ENCODE measurements at regions not wholly inside any gene's neighbourhood (a gene's known extent, or its start where the extent isn't known, plus 50 kb on each side); places are given as distances from the start of the nearest gene placed in this dataset.

DNA sequence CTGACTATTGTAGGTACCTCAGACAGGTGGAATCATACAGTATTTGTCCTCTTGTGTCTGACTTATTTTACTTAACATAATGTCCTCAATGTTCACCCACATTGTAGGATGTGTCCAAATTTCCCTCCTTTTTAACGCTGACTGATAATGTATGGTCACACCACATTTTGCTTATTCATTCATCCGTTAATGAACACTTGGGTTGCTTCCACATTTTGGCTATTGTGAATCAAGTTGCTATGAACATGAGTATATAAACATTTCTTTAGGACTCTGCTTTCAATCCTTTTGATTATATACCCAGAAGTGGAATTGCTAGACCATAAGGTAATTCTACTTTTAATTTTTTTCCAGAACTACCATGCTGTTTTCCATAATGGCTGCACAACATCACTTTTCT, 87.0 kb upstream of the NDP start:
- no peak for TF ChIP-seq POLR2A (IDR thresholded peaks at IDR 0.05)
- TF ChIP-seq, protein P1, sequence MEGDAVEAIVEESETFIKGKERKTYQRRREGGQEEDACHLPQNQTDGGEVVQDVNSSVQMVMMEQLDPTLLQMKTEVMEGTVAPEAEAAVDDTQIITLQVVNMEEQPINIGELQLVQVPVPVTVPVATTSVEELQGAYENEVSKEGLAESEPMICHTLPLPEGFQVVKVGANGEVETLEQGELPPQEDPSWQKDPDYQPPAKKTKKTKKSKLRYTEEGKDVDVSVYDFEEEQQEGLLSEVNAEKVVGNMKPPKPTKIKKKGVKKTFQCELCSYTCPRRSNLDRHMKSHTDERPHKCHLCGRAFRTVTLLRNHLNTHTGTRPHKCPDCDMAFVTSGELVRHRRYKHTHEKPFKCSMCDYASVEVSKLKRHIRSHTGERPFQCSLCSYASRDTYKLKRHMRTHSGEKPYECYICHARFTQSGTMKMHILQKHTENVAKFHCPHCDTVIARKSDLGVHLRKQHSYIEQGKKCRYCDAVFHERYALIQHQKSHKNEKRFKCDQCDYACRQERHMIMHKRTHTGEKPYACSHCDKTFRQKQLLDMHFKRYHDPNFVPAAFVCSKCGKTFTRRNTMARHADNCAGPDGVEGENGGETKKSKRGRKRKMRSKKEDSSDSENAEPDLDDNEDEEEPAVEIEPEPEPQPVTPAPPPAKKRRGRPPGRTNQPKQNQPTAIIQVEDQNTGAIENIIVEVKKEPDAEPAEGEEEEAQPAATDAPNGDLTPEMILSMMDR (IDR thresholded peaks at IDR 0.05) = no peak

Data from vagina (tissue), 2 donors.